Spleen (tissue), 11 donors: ENCODE measurements at regions not wholly inside any gene's neighbourhood (a gene's known extent, or its start where the extent isn't known, plus 50 kb on each side); places are given as distances from the start of the nearest gene placed in this dataset.

Experiments
- DNase-seq: peaks from one replicate; pipeline ENCODE4 v3.0.0-alpha.2; 2020
- H3K27ac ChIP-seq, 8 donors: fragments of 200-600 bp; sonication (generic) in 7 of 8; 1 replicate in 4 of 8; 2 replicates in 4 of 8; pipeline versions ENCODE4 v1.5.0 to v1.8.0; 2016 to 2021; ENCODE audit warnings: inconsistent platforms in 4 of 8, mild to moderate bottlenecking in 4 of 8, moderate library complexity in 1 of 8
- H3K27me3 ChIP-seq, 7 donors: fragments of 200-600 bp; sonication (generic) in 6 of 7; replicated peaks in 1 of 7; 1 replicate in 4 of 7; 2 replicates in 3 of 7; pipeline versions ENCODE4 v1.5.0 to v1.8.0; 2016 to 2021; ENCODE audit warnings: inconsistent platforms in 3 of 7, mild to moderate bottlenecking in 1 of 7
- H3K36me3 ChIP-seq, 6 donors: fragments of 200-600 bp; sonication (generic) in 5 of 6; 1 replicate in 4 of 6; 2 replicates in 2 of 6; pipeline versions ENCODE4 v1.5.0 to v1.8.0; 2016 to 2021; ENCODE audit warnings: inconsistent platforms in 2 of 6
- H3K4me1 ChIP-seq, 6 donors: fragments of 200-600 bp; sonication (generic) in 5 of 6; 1 replicate in 3 of 6; 2 replicates in 3 of 6; pipeline versions ENCODE4 v1.5.0 to v1.8.0; 2016 to 2021; ENCODE audit warnings: inconsistent platforms in 3 of 6
- H3K4me3 ChIP-seq, 8 donors: fragments of 200-600 bp; sonication (generic) in 7 of 8; 1 replicate in 4 of 8; 2 replicates in 4 of 8; pipeline versions ENCODE4 v1.5.0 to v1.8.0; 2016 to 2021; ENCODE audit warnings: inconsistent platforms in 4 of 8, mild to moderate bottlenecking in 4 of 8, moderate library complexity in 2 of 8
- H3K9me3 ChIP-seq, 8 donors: fragments of 200-600 bp; sonication (generic) in 7 of 8; 1 replicate in 4 of 8; 2 replicates in 4 of 8; pipeline versions ENCODE4 v1.5.0 to v1.8.0; 2016 to 2021; ENCODE audit warnings: inconsistent platforms in 4 of 8
- CTCF ChIP-seq, 11 experiments: fragments of 200-600 bp in 7 of 11; fragments of 450-650 bp in 4 of 11; sonication (generic) in 4 of 11; IDR thresholded peaks in 8 of 11; conservative IDR thresholded peaks in 3 of 11; 1 replicate in 7 of 11; 2 replicates in 4 of 11; pipeline versions ENCODE4 v1.4.0 to v1.8.0; 2016 to 2021; ENCODE audit warnings: antibody characterized with exemption in 11 of 11, inconsistent platforms in 4 of 11, mild to moderate bottlenecking in 1 of 11
- POLR2A ChIP-seq, 3 donors: fragments of 450-650 bp; IDR thresholded peaks; one replicate each; pipeline ENCODE4 v1.5.1; 2017; ENCODE audit warnings: antibody characterized with exemption in 3 of 3, mild to moderate bottlenecking in 1 of 3
- POLR2AphosphoS5 ChIP-seq, 3 donors: sonication (generic); formaldehyde crosslinking; IDR thresholded peaks; one replicate each; pipeline ENCODE4 v1.5.1; 2017; ENCODE audit warnings: antibody characterized with exemption in 3 of 3
- WGBS, 5 donors: extraction: QIAGEN DNeasy Blood & Tissue Kit in 3 of 5; methylation state at CpG; one replicate each; pipeline versions ENCODE4 v1.1.5 to v1.1.7; 2013 to 2018; 5-methylcytosine and 5-hydroxymethylcytosine counted together
- intact Hi-C: fragments of 100-400 bp; cut with DNase I; formaldehyde crosslinking; loops from one replicate; pipeline ENCODE4 v1.15.0; 2023; ENCODE audit warnings: low total_unique reads
- donor health status: healthy with polysubstance abuse.
- donor health status: DM: no; HTN: no; CAD: no; lungs with moderate emphysema.
- donor health status: DM: no; HTN: no; CAD: no.
- donor health status: Bipolar disorder and iron deficiency.
- donor health status: healthy.
- donor health status: DM: no; HTN: no; CAD: no.
- donor health status: DM: yes; HTN: yes; CAD: no.

- Histone ChIP-seq H3K4me3 (no peak overlapping the region), H3K9me3 (no peaks in the 10 kb centered on the region), H3K4me1 (no peaks in the 10 kb centered on the region), H3K27ac (no peak overlapping the region), H3K27me3 (no peaks in the 10 kb centered on the region), H3K36me3 (no peaks in the 10 kb centered on the region)
- intact Hi-C loops = no loop called here
- no peak for DNase-seq
- 92 to 96% (median 96%) methylated on average over 6 of the region's 6 CpGs for WGBS, 5 donors
- TF ChIP-seq POLR2A (IDR thresholded peaks at IDR 0.05) (no peak), POLR2AphosphoS5 (IDR thresholded peaks at IDR 0.05) (no peak), CTCF (IDR thresholded peaks at IDR 0.05 in 8 of 11, conservative IDR thresholded peaks at IDR 0.05 in 3 of 11) (no peak)
These were observed 84.8 kb upstream of the HNRNPA3 start for GRCh38 chr2:177127821-177128220.

GRCh38 chr2:177129610-177130009 lies 83.0 kb upstream of the HNRNPA3 start:
- Histone ChIP-seq H3K9me3 (no peaks in the 10 kb centered on the region), H3K27me3 (no peaks in the 10 kb centered on the region), H3K4me1 (no peaks in the 10 kb centered on the region), H3K36me3 (no peaks in the 10 kb centered on the region), H3K4me3 (no peak overlapping the region), H3K27ac (no peak overlapping the region)
- TF ChIP-seq POLR2A (IDR thresholded peaks at IDR 0.05) (no peak), POLR2AphosphoS5 (IDR thresholded peaks at IDR 0.05) (no peak), CTCF (IDR thresholded peaks at IDR 0.05 in 8 of 11, conservative IDR thresholded peaks at IDR 0.05 in 3 of 11) (no peak)
- WGBS, 5 donors = 84 to 98% (median 92%) methylated on average over 3 of the region's 3 CpGs
- no peak for DNase-seq
- intact Hi-C loops = no loop called here

GRCh38 chr2:177131858-177132257 lies 80.7 kb upstream of the HNRNPA3 start:
- no peak overlapping the region for H3K27ac ChIP-seq
- H3K4me3 ChIP-seq = no peak overlapping the region
- DNase-seq = no peak
- H3K9me3 ChIP-seq = no peaks in the 10 kb centered on the region
- intact Hi-C loops = no loop called here
- no peaks in the 10 kb centered on the region for H3K36me3 ChIP-seq
- H3K27me3 ChIP-seq = no peaks in the 10 kb centered on the region
- TF ChIP-seq POLR2A (IDR thresholded peaks at IDR 0.05) = no peak
- TF ChIP-seq POLR2AphosphoS5 (IDR thresholded peaks at IDR 0.05) = no peak
- no peak for TF ChIP-seq CTCF (IDR thresholded peaks at IDR 0.05 in 8 of 11, conservative IDR thresholded peaks at IDR 0.05 in 3 of 11)
- H3K4me1 ChIP-seq = no peaks in the 10 kb centered on the region

- Histone ChIP-seq H3K4me3 (no peak overlapping the region), H3K36me3 (no peaks in the 10 kb centered on the region), H3K4me1 (no peaks in the 10 kb centered on the region), H3K9me3 (no peaks in the 10 kb centered on the region), H3K27me3 (peaks cover 0 to 11% (median 0%) of the 10 kb centered on the region in 7 donors), H3K27ac (no peak overlapping the region)
- intact Hi-C loops = no loop called here
- TF ChIP-seq POLR2AphosphoS5 (IDR thresholded peaks at IDR 0.05) (no peak), CTCF (IDR thresholded peaks at IDR 0.05 in 8 of 11, conservative IDR thresholded peaks at IDR 0.05 in 3 of 11) (no peak), POLR2A (IDR thresholded peaks at IDR 0.05) (no peak)
- no peak for DNase-seq
These were observed 73.8 kb upstream of the HNRNPA3 start for GRCh38 chr2:177138823-177139222.
